Suppressor macrophage treated with lipopolysaccharide for 4 hours (primary cell): ENCODE measurements at regions not wholly inside any gene's neighbourhood (a gene's known extent, or its start where the extent isn't known, plus 50 kb on each side); places are given as distances from the start of the nearest gene placed in this dataset.
"Not testable (repeated sequence)": the region's sequence is repeated elsewhere in the genome, so short reads cannot be mapped to it uniquely, and the experiment has no call there.

ENCODE experiments used
- DNase-seq: peaks from one replicate; pipeline ENCODE4 v3.0.0-alpha.2; 2020

- DNase-seq = no peak
Measured at GRCh38 chr15:100769043-100769974, 110.3 kb upstream of the ALDH1A3 start.

GRCh38 chr15:100769975-100770340 is 109.7 kb upstream of the ALDH1A3 start:
- no peak for DNase-seq

GRCh38 chr15:100770661-100771584 is 108.7 kb upstream of the ALDH1A3 start:
- no peak for DNase-seq

DNA sequence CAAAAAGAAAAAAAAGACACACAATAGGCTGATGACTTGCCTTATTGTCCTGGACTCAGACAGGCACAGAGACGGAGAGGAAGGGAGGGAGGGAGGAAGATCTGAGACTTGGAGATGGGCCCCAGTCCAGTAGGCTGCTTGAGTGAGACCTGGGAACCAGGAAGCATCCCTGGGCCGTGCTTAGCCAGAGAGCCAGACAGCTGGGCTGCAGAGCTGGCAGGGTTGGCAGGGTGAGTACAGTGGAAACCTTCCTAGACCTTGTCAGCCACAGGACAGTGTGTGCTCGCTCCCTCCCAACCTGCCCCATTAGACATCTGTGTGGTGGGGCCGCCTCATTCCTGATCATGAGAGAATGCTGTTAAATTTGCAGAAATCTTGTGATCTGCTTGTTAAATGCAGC is 107.9 kb upstream of the ALDH1A3 start:
- DNase-seq = no peak

DNA sequence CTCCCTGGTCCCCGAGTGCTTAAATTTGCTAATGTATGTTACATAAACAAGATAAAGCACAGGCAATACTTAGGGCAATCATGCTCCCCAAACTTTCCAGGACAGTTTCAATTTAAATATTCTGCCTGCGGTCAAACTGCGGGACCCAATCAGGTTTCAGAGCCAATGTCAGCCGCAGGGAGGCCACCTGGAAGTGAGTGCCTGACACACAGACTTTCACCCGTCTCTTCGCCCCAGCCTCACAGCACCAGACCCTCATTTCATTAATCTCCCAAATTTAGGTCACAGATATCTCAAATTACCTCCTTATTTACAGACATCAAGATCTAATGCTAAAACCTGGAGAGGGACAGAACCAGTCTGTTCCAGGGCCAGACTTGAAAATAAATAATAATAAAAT is 107.2 kb upstream of the ALDH1A3 start:
- no peak for DNase-seq

DNA sequence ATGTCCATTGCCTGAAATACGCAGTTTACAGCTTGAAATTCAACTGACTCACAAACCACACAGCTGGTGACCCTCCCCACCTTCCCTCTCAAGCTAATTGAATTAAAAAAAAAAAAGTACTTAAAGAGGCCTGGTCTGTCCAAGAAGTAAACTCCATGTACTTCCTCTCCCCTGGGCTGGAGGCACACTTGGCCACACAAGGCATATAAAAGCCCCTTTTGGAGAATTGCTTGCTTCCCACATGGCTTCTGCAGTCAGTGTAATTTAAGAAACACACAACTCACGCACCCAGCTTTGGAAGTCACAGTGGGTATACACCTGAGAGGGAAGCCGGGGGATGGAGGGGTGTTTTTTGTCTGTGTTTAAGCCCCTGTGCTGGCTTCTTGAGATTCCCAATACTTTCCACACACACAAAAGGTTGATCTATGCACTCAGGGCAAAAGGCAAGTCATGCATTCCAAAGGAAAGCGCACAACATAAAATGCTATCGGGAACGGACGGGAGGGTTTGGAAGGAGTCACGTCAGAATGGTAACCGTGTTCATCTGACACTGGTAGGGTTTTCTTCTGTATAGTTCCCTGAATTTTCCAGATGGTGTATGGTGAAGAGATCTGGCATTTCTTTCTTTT is 106.6 kb upstream of the ALDH1A3 start:
- no peak for DNase-seq

DNA sequence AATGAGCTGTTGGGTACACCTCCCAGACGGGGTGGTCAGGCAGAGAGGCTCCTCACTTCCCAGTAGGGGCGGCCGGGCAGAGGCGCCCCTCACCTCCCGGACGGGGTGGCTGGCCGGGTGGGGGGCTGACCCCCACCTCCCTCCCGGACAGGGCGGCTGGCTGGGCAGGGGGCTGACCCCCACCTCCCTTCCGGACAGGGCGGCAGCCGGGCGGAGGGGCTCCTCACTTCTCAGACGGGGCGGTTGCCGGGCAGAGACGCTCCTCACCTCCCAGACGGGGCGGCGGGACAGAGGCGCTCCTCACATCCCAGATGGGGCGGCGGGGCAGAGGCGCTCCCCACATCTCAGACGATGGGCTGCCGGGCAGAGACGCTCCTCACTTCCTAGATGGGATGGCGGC is 105.6 kb upstream of the ALDH1A3 start:
- not testable (repeated sequence) for DNase-seq

- DNase-seq = no peak
Measured at GRCh38 chr15:100775581-100776185, 103.9 kb upstream of the ALDH1A3 start.

DNA sequence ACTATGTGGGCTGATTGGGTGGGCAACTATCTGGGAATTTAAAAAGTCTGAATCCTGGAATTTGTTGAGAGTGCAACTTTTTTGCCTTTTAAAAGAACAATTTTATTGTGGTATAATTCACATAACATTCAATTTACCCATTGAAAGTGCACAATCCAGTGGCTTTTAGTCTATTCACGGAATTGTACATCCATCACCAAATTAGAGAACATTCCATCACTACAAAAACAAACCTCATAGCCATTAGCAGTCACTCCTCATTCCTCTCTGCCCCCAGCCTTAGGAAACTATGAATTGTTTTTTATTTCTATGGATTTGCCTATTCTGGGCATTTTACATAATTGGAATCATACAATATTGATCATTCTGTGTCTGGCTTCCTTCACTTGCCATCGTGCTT is 101.8 kb upstream of the ALDH1A3 start:
- no peak for DNase-seq

DNA sequence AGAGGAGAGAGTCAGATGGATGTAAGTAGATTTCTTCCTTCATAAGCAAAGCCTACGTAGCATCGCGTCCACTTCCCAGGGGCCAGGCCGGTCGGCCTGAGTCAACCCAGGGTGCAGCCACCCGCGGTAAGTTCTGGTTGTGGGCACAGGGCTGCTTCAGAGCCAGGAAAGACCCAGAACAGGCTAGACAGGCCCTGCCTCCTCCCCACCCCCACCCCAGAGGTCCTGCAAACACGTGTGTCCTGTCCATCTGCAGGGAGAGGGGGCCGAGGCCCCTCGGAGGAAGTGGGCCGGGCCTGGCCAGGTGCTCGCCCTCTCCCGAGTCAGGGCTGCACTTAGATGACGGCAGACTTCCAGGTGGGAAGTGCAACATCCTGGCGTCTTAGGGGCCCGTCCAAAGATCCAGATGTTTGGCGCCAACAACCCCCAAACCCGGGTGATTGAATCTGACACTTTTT is 100.8 kb upstream of the ALDH1A3 start:
- DNase-seq = no peak

DNA sequence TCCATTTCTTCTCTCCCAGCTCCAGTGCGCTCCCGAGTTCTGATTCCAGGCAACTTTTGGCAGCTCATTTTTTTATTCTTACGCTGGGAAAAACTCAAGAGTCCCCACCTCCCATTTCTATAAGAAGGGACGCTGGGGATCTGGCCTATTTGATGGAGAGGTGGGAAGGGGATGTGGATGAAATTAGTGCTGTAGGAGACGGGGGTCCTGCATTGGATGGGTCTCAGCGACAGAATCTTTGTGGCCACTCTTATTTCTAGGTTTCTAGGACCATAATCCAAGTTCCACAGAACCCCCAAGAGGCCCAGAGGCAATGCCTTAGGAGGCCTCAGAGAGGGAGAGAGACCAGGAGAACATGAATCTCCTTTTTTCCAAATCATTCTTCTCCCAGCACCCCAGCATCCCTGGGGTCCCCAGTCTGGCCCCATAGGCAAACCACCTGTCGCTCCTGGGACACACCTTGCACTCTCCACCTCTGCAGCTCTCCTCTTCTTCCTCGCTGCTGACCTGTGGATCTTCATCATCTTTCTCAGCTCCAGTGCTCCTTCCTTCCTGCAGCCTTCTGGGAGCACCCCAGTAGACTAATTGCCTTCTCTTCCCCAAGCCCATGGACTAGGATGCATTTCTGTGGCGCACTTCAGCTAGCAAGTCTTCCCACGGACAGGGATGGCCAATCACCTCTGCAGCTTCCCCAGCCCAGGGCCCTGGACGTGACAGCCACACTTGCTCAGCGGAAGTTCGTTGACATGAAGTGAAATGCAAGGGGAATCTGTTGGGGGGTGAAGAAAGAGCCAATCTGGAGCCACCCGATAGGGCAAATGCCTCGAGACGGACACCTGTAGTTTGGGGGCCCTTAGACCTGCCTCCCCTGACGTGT is 100.1 kb upstream of the ALDH1A3 start:
- DNase-seq = no peak

DNA sequence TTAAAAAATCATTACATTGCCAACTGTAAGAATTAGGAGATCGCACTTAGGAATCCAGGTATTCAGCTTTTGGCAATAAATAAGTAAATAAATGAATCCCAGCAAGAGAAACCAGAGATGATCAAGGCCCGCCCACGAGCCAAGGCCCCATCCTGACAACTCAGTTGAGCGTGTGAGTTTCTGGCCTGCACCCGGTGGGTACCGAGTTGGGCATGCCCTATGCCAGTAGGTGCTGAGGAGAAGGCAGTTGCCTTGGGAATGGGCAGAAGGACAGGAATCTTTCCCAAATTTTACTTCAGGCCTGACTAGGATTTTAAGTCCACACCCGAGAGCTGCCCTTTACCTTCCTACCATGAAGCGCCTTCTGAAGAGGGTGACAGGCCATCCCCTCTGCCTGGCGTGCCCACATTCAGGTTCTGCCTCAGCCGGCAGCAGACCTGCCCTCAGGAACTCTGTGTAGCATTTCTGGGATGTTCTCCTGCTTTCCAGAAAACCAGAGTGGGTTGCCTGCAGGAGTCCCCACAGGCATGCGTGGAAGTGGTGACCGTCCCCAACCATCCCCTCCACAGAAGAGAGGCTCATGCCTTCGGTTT is 99.3 kb upstream of the ALDH1A3 start:
- no peak for DNase-seq

DNA sequence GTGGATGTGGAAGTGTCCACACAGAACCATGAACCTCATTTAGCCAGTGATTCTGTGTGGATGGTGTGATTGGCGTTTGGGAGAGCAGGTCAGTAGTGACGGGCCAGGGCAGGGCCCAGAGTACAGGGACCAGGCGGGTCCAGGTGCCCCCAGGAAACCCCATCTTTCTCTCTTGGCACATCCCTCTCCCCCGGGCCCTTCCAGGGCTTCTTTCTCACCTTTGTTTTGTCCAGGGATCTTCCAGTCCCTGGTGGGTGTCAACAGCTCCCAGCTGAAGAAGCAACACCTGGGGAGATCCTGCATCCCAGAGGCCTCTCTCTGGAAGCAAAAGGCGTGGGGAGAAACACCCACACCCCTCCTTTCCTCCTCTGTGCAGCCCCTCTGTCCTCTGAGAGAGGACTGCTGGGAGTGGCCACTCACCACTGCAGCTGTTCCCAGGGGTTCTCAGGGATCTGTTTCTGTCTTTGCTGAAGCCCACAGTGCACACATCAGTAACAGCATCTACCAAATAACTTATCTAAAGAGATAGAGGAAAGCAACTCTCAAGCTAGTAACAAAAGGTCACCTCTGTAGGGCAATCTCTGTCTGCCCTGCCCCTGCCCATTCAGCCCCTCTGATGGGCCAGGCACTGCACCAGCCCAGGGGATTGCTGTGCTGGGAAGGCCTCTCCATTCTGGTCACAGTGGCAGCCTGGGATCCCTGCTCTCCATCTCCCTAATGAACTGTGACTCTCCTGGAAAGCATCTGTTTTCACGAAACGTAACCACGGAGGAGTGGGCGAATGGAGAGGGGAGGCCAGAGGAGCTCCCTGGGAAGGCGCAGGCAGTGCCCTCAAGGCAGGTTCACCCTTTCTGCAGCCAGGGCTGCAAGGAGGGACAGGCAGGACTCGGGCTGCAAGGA is 98.3 kb upstream of the ALDH1A3 start:
- no peak for DNase-seq

GRCh38 chr15:100781961-100782530 is 97.6 kb upstream of the ALDH1A3 start:
- DNase-seq = no peak

DNA sequence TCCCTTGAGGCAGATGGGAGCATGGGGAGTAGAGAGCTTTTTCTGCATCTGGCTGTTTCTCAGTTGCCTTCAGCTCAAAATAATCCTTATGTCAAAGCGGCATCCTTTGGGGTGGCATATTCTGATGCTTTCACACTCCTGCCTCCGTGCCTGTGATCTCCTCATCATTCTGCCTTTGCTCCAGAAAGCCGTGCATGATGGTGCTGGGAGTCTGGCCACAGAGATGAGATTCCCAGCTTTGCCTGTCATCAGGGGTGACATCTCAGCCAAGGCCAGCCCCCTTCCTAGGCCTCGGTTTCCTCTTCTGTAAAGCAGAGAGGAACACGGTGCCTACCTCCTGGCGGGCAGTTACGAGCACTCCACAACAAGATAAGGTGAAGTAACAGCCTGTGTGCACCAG is 96.3 kb upstream of the ALDH1A3 start:
- no peak for DNase-seq

DNA sequence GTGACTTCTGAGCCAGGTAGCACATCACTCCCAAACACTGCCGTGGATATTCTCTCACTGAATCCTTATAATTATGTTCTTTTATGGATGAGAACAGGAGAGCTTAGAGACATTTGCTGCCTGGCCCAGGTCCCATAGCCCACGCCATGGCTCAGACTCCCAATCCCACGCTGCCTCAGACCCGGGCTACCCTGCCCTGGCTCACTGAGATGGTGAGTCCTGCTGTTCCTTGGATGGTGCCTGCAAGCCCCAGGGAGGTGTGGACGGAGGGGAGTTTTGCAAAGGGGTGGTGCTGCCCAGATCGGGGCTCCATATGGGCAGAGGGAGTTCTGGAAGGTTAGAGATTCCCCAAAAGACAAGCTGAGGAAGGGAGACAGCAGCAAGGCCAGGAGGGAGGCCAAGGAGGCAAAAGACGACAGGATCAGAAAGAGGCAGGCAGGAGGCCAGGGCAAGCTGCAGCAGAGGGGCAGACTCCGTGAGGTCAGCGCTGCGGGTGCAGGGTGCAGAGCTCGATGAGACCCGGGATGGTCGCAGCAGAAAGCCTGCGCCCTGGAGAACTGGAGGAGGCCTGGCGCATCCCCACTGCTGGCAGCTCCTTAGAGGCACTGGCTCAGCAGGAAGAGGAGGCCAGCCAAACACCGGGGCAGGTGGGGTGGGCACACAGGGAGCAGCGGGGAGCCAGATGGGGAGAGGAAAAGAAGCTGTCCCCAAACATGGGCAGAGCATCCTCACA is 95.7 kb upstream of the ALDH1A3 start:
- DNase-seq = no peak

GRCh38 chr15:100784493-100785180 is 95.0 kb upstream of the ALDH1A3 start:
- no peak for DNase-seq
